Epithelial cell of proximal tubule (primary cell): ENCODE measurements at regions not wholly inside any gene's neighbourhood (a gene's known extent, or its start where the extent isn't known, plus 50 kb on each side); places are given as distances from the start of the nearest gene placed in this dataset.

Source experiments
- DNase-seq: peaks from one replicate; pipeline ENCODE4 v3.0.0-alpha.2; 2011; ENCODE audit warnings: low read depth
- H3K4me3 ChIP-seq: 2 replicates; pipeline ENCODE4 v1.5.1; 2011; ENCODE audit warnings: low read depth, mild to moderate bottlenecking, low read length
- TF ChIP-seq, protein P1 (sequence below): conservative IDR thresholded peaks from 2 replicates; pipeline ENCODE4 v1.5.1; 2012; ENCODE audit warnings: low read depth, mild to moderate bottlenecking, low read length

DNA sequence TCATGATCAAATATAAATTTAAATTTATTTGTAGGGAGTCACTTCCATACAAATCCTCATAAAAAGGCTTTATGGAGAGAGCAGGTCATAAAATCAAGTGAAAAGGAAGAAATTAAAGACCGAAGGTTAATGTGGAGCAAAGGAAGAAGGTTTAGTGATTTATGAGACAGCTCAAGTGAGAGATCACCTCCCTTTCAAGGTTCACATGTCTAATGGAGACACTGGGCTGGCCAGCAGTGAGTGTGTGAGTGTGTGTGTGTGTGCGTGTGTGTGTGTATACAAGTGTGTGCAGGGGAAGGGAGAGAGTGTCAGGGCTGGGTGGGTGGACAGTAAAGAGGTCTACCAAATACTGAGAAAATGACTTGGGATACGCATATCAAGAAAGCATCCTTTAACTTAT is 251.2 kb downstream of the FAT3 start:
- DNase-seq, result no peak
- H3K4me3 ChIP-seq, result no peak overlapping the region
- TF ChIP-seq, protein P1, sequence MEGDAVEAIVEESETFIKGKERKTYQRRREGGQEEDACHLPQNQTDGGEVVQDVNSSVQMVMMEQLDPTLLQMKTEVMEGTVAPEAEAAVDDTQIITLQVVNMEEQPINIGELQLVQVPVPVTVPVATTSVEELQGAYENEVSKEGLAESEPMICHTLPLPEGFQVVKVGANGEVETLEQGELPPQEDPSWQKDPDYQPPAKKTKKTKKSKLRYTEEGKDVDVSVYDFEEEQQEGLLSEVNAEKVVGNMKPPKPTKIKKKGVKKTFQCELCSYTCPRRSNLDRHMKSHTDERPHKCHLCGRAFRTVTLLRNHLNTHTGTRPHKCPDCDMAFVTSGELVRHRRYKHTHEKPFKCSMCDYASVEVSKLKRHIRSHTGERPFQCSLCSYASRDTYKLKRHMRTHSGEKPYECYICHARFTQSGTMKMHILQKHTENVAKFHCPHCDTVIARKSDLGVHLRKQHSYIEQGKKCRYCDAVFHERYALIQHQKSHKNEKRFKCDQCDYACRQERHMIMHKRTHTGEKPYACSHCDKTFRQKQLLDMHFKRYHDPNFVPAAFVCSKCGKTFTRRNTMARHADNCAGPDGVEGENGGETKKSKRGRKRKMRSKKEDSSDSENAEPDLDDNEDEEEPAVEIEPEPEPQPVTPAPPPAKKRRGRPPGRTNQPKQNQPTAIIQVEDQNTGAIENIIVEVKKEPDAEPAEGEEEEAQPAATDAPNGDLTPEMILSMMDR, result no peak

GRCh38 chr11:92477686-92478085 is 253.1 kb downstream of the FAT3 start:
- no peak overlapping the region for H3K4me3 ChIP-seq
- TF ChIP-seq, protein P1, result no peak
- no peak for DNase-seq

- TF ChIP-seq, protein P1, result no peak
- no peak for DNase-seq
- H3K4me3 ChIP-seq, result no peak overlapping the region
Measured at GRCh38 chr11:92480499-92480898, 255.9 kb downstream of the FAT3 start.

- H3K4me3 ChIP-seq, result no peak overlapping the region
- no peak for DNase-seq
- TF ChIP-seq, protein P1, result no peak
Measured at GRCh38 chr11:92482492-92483060, 258.0 kb downstream of the FAT3 start.

DNA sequence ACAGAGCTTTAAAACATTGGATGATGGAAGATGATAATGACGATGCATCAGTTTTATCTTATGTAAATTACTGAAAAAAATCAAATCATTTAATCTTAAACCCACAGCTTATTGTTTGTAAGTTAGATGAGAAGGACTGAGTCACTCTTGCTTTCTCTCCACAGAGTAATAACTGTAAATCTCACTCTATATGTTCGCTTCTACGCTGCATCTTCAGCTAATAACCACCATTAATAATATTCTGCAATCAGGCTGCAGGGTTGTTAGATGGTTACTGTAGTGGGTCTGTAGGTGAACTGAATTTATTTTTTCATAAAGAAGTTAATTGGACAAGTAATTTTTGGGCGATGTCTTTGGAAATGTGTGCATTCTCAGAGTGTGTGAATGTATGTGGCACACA is 260.0 kb downstream of the FAT3 start:
- H3K4me3 ChIP-seq, result no peak overlapping the region
- DNase-seq, result no peak
- TF ChIP-seq, protein P1, result no peak

- TF ChIP-seq, protein P1, result no peak
- no peak for DNase-seq
- H3K4me3 ChIP-seq, result no peak overlapping the region
Measured at GRCh38 chr11:92489826-92490399, 265.3 kb downstream of the FAT3 start.

DNA sequence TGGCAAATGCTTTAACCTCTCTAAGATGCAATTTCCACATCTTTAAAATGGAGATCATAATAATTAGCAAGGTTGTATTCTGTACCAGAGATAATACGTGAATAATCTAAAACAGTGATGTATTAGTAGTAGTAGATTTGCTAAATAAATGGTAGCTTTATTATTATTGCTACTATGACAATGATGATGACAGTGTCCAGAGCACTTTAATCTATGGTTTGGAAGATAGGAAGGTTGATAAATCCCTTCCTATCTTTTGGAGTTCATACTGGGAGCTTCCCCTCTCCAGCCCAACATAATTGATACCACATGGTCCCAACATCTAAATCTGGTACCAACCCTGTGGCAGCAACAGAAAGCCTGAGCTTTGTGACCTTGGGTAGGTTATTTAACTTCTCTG is 267.8 kb downstream of the FAT3 start:
- H3K4me3 ChIP-seq, result no peak overlapping the region
- TF ChIP-seq, protein P1, result no peak
- DNase-seq, result no peak
